Kidney (tissue), 13 donors: ENCODE measurements at regions not wholly inside any gene's neighbourhood (a gene's known extent, or its start where the extent isn't known, plus 50 kb on each side); places are given as distances from the start of the nearest gene placed in this dataset.

ENCODE experiments used
- DNase-seq, 5 donors: peaks; one replicate each; pipeline ENCODE4 v3.0.0-alpha.2; 2013 to 2020
- FAIRE-seq: peaks from 2 replicates; lab custom pipeline; 2012; peaks lifted over from hg19 to GRCh38; lab: Jason Lieb, UNC
- H3K27ac ChIP-seq, 2 donors: one replicate each; pipeline ENCODE4 v1.7.0; 2013; ENCODE audit warnings: low read depth in 2 of 2, low read length in 2 of 2, inconsistent platforms in 1 of 2
- H3K27me3 ChIP-seq: one replicate; pipeline ENCODE4 v1.7.1; 2013; ENCODE audit warnings: low read length, inconsistent platforms; ENCODE audit not compliant: control insufficient read depth, insufficient read depth
- H3K36me3 ChIP-seq, 3 donors: one replicate each; pipeline versions ENCODE4 v1.7.0 to v1.7.1; 2013; ENCODE audit warnings: low read length in 3 of 3, control low read depth in 1 of 3, inconsistent platforms in 1 of 3; ENCODE audit not compliant: insufficient read depth in 3 of 3, control insufficient read depth in 2 of 3
- H3K4me1 ChIP-seq, 3 donors: one replicate each; pipeline versions ENCODE4 v1.7.0 to v1.7.1; 2013; ENCODE audit warnings: low read length in 3 of 3, inconsistent platforms in 1 of 3, low read depth in 1 of 3; ENCODE audit not compliant: control insufficient read depth in 2 of 3, insufficient read depth in 2 of 3
- H3K4me3 ChIP-seq, 3 donors: one replicate each; pipeline versions ENCODE4 v1.7.0 to v1.8.1; 2013; ENCODE audit warnings: low read length in 3 of 3, control low read depth in 1 of 3, inconsistent platforms in 1 of 3
- H3K9ac ChIP-seq, 3 donors: one replicate each; pipeline versions ENCODE4 v1.7.0 to v1.7.1; 2013; ENCODE audit warnings: low read length in 3 of 3, control low read depth in 1 of 3, inconsistent platforms in 1 of 3
- H3K9me3 ChIP-seq, 3 donors: one replicate each; pipeline versions ENCODE4 v1.7.0 to v1.7.1; 2013; ENCODE audit warnings: low read length in 3 of 3, control low read depth in 1 of 3, inconsistent platforms in 1 of 3; ENCODE audit not compliant: control insufficient read depth in 2 of 3, insufficient read depth in 1 of 3
- intact Hi-C: fragments of 100-400 bp; cut with DNase I; formaldehyde crosslinking; loops from one replicate; pipeline ENCODE4 v1.11.1; 2022
- TF ChIP-seq, protein P1 (sequence below): IDR thresholded peaks from 3 replicates; pipeline ENCODE4 v1.5.1; 2012; ENCODE audit warnings: mild to moderate bottlenecking, moderate library complexity, borderline replicate concordance; ENCODE audit not compliant: insufficient read depth; ENCODE audit errors: extremely low read depth
- donor health status: control.
- donor health status: control.
- donor health status: control.
- donor health status: control.
- donor health status: control.
- donor health status: DM: yes; HTN: yes; CAD: no.
- donor health status: Normal renal cell carcinoma (clear cell type).

DNA sequence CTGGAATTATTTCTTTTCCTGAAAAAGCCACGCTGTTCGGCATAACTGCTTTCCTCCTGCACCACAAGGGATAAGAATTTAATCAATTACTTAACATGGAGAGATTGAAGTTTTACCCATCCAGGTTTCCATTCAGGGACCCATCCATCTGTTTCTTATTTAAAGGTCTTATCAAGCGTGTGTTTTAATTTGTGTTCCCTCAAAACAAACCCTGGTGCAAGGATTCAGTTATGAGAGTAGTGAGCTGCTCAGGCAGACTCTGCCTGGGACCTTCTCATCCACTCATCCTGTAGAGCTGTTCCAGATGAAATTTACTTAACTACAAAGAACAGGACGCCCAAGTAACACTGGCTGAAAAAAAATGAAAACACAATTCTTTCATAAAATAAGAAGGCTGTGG lies 97.8 kb downstream of the BANF2 start:
- H3K9me3 ChIP-seq, result no peaks in the 10 kb centered on the region
- DNase-seq, result no peak
- intact Hi-C loops, result no loop called here
- peaks cover 0 to 4% (median 0%) of the 10 kb centered on the region in 3 donors for H3K4me1 ChIP-seq
- no peak for FAIRE-seq
- H3K4me3 ChIP-seq, result no peak overlapping the region
- no peak overlapping the region for H3K27ac ChIP-seq
- no peak overlapping the region for H3K9ac ChIP-seq
- H3K36me3 ChIP-seq, result no peaks in the 10 kb centered on the region
- TF ChIP-seq, protein P1, sequence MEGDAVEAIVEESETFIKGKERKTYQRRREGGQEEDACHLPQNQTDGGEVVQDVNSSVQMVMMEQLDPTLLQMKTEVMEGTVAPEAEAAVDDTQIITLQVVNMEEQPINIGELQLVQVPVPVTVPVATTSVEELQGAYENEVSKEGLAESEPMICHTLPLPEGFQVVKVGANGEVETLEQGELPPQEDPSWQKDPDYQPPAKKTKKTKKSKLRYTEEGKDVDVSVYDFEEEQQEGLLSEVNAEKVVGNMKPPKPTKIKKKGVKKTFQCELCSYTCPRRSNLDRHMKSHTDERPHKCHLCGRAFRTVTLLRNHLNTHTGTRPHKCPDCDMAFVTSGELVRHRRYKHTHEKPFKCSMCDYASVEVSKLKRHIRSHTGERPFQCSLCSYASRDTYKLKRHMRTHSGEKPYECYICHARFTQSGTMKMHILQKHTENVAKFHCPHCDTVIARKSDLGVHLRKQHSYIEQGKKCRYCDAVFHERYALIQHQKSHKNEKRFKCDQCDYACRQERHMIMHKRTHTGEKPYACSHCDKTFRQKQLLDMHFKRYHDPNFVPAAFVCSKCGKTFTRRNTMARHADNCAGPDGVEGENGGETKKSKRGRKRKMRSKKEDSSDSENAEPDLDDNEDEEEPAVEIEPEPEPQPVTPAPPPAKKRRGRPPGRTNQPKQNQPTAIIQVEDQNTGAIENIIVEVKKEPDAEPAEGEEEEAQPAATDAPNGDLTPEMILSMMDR, result no peak
- H3K27me3 ChIP-seq, result no peaks in the 10 kb centered on the region

DNA sequence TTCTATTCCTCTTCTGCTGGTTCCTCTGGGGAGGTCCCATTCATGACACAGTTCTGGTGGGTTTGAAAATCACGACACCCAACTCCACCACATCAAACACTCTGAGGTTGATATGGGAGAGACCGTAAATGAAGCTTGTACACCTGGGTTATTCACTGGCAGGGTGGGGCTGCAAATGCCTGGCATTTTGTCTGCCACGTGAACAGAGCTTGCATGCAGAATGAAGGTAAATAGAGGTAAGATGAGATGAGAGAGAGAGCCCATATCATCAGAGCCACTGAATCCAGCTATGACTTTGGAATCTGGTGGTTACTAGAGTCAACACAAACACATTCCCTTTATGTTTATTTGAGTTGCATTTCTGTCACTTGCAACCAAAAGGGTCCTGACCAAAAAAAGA lies 97.4 kb downstream of the BANF2 start:
- Histone ChIP-seq H3K9me3 (no peaks in the 10 kb centered on the region), H3K27me3 (no peaks in the 10 kb centered on the region), H3K4me1 (peaks cover 0 to 4% (median 0%) of the 10 kb centered on the region in 3 donors), H3K27ac (no peak overlapping the region), H3K4me3 (no peak overlapping the region), H3K36me3 (no peaks in the 10 kb centered on the region), H3K9ac (no peak overlapping the region)
- intact Hi-C loops, result no loop called here
- DNase-seq, result no peak
- TF ChIP-seq, protein P1, result no peak
- FAIRE-seq, result no peak

DNA sequence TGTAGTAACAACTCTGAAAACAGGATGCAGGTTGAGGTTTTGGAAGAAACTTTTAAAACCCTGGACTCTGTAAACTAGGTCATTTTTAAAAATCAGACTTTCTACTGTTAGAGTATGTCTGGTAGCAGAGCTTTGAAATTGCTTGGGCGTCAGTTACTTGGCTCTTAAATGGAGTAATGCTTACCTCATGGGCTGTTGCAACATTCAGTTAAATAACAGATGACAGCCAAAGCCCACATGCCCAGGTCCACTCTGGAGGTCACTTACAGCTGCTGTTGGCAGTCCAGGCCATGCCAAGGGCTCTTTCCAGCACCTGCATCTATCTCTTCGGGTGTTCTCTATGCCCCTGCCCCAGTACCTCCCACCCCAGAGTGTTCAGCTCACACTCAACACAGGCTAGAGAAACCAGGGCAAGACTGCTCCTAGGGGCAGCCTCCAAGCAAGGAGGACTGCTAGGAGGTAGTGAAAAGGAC lies 96.4 kb downstream of the BANF2 start:
- DNase-seq (no peak), FAIRE-seq (no peak)
- no peaks in the 10 kb centered on the region for H3K27me3 ChIP-seq
- H3K4me3 ChIP-seq, result no peak overlapping the region
- no peaks in the 10 kb centered on the region for H3K36me3 ChIP-seq
- peak overlapping the region in 1 of 2 donors; percentile 65 for H3K27ac ChIP-seq
- TF ChIP-seq, protein P1, result no peak
- peaks cover 0 to 4% (median 0%) of the 10 kb centered on the region in 3 donors for H3K4me1 ChIP-seq
- no peak overlapping the region for H3K9ac ChIP-seq
- intact Hi-C loops, result no loop called here
- no peaks in the 10 kb centered on the region for H3K9me3 ChIP-seq

DNA sequence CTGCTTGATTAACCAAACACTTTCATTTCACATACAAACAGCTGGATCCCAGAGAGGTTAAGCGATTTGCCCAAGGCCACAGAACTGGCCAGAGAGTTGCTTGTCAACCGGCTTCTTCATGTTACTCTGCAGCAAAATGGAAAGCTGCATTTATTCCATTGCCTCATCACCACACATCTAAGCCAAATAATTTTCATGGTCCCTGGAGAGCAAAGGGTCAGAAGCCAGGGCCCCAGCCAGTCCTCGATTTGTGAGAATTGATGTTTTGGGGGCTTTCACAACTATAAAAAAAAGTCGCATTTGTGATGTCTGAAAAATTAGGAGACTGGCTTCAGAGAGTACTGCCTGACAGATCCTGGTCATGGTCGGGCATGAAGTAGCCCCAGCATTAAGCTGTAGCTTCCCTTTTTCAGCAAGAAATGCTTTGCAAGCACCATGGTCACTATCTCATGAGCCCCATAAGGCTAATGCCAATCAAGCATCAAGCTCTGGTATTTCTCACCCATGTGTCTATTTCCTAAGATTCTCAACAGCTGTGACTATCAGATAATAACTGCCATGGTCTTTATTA lies 95.8 kb downstream of the BANF2 start:
- no peaks in the 10 kb centered on the region for H3K9me3 ChIP-seq
- FAIRE-seq (no peak), DNase-seq (no peak)
- H3K4me3 ChIP-seq, result no peak overlapping the region
- H3K9ac ChIP-seq, result no peak overlapping the region
- peak overlapping the region in 1 of 2 donors; percentile 48 for H3K27ac ChIP-seq
- peaks cover 0 to 4% (median 0%) of the 10 kb centered on the region in 3 donors for H3K4me1 ChIP-seq
- intact Hi-C loops, result no loop called here
- H3K36me3 ChIP-seq, result no peaks in the 10 kb centered on the region
- TF ChIP-seq, protein P1, result no peak
- no peaks in the 10 kb centered on the region for H3K27me3 ChIP-seq
